Upper lobe of left lung (tissue), 4 donors: ENCODE measurements at regions not wholly inside any gene's neighbourhood (a gene's known extent, or its start where the extent isn't known, plus 50 kb on each side); places are given as distances from the start of the nearest gene placed in this dataset.

Experiments used
- POLR2AphosphoS5 ChIP-seq, 2 donors: sonication (generic); formaldehyde crosslinking; IDR thresholded peaks; one replicate each; pipeline ENCODE4 v1.5.1; 2017; ENCODE audit warnings: antibody characterized with exemption in 2 of 2
- TF ChIP-seq, protein P1 (sequence below), 6 experiments: fragments of 450-650 bp in 4 of 6; fragments of 200-600 bp in 2 of 6; sonication (generic) in 2 of 6; IDR thresholded peaks; one replicate each; pipeline ENCODE4 v1.5.1; 2016 to 2019; ENCODE audit warnings: antibody characterized with exemption in 6 of 6

DNA sequence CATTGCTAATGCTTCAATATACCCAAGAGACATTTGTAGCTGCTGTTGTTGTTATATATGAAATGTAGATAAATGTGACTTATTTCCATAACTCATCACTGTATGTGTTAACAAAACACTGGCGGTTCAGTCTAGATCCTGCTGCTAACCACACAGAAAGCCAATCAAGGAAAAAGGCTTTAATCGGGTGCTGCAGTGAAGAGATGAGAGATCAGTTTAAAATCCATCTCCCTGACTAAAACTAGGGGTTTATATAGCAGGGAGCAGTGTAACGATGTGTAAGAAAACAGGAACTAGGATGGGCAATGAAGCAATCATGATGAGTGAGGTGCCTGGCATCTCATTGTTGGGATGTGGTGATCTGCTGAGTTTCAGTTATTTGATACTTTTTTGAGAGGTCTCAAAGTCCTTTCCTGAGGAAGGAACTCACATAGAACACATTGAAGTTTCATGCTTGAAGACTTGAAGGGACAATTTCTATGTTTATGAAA is 677.7 kb upstream of the CDH7 start:
- no peak for TF ChIP-seq POLR2AphosphoS5 (IDR thresholded peaks at IDR 0.05)
- TF ChIP-seq, protein P1, sequence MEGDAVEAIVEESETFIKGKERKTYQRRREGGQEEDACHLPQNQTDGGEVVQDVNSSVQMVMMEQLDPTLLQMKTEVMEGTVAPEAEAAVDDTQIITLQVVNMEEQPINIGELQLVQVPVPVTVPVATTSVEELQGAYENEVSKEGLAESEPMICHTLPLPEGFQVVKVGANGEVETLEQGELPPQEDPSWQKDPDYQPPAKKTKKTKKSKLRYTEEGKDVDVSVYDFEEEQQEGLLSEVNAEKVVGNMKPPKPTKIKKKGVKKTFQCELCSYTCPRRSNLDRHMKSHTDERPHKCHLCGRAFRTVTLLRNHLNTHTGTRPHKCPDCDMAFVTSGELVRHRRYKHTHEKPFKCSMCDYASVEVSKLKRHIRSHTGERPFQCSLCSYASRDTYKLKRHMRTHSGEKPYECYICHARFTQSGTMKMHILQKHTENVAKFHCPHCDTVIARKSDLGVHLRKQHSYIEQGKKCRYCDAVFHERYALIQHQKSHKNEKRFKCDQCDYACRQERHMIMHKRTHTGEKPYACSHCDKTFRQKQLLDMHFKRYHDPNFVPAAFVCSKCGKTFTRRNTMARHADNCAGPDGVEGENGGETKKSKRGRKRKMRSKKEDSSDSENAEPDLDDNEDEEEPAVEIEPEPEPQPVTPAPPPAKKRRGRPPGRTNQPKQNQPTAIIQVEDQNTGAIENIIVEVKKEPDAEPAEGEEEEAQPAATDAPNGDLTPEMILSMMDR (IDR thresholded peaks at IDR 0.05), result no peak
